ENCODE measurements at regions not wholly inside any gene's neighbourhood (a gene's known extent, or its start where the extent isn't known, plus 50 kb on each side); places are given as distances from the start of the nearest gene placed in this dataset.

- no peaks in the 10 kb centered on the region for H3K4me1 Mint-ChIP-seq
- no peak overlapping the region for H3K23ac ChIP-seq (ENCODE audit: insufficient read length, low read depth, low read length)
- no peaks in the 10 kb centered on the region for H3K9me3 ChIP-seq (ENCODE audit: control insufficient read depth, low read depth, low read length)
- peak overlapping the region; percentile 76 for H4K5ac ChIP-seq (ENCODE audit: insufficient read length, low read depth, low read length)
- H3K9ac ChIP-seq (ENCODE audit: extremely low read depth, insufficient read length, low read length): no peak overlapping the region
- H3T11ph ChIP-seq (ENCODE audit: low read length): no peak overlapping the region
- H2AK5ac ChIP-seq (ENCODE audit: insufficient read length, low read length): no peak overlapping the region
- no peaks in the 10 kb centered on the region for H3K79me1 ChIP-seq (ENCODE audit: insufficient read depth, low read depth, low read length, poor library complexity, severe bottlenecking)
- H2BK5ac ChIP-seq (ENCODE audit: insufficient read length, low read length): no peak overlapping the region
- no peak overlapping the region for H2AFZ ChIP-seq (ENCODE audit: low read length)
- no peak overlapping the region; the same call in 1 of the 2 replicates for H3K14ac ChIP-seq (ENCODE audit: insufficient read depth, low read length)
- H2BK12ac ChIP-seq (ENCODE audit: insufficient read length, low read depth, low read length): no peak overlapping the region
- no peak overlapping the region for H3K56ac ChIP-seq (ENCODE audit: insufficient read length, low read depth, low read length)
- no peak overlapping the region for H3K18ac ChIP-seq (ENCODE audit: insufficient read length, low read depth, low read length)
- no peak overlapping the region for H4K91ac ChIP-seq (ENCODE audit: insufficient read length, low read depth, low read length)
- H4K20me1 ChIP-seq (ENCODE audit: control insufficient read depth, insufficient read depth, insufficient read length): no peaks in the 10 kb centered on the region
- peak overlapping the region; percentile 3; the same call in 1 of the 2 replicates for H2BK15ac ChIP-seq (ENCODE audit: low read depth, low read length)
- WGBS (ENCODE audit: extremely low coverage, insufficient read length, low lambda C conversion rate): no CpG with 5 or more reads among the region's 6 CpGs
- H3K4ac ChIP-seq (ENCODE audit: low read depth, low read length): no peak overlapping the region
- H3K4me1 ChIP-seq (ENCODE audit: insufficient read depth, low read length): no peaks in the 10 kb centered on the region
- H3K27me3 ChIP-seq (ENCODE audit: insufficient read depth, low read length): no peaks in the 10 kb centered on the region
- no peaks in the 10 kb centered on the region for H3K79me2 ChIP-seq (ENCODE audit: insufficient read depth, low read length)
- H4K8ac ChIP-seq (replicated peaks; ENCODE audit: insufficient read length, low read depth, low read length): no peak overlapping the region
- H3K27me3 Mint-ChIP-seq (ENCODE audit: low read depth): no peaks in the 10 kb centered on the region
- peaks cover 15 to 19% of the 10 kb centered on the region in 2 experiments for H3K9me3 Mint-ChIP-seq
- peaks cover 3 to 15% (median 3%) of the 10 kb centered on the region in 3 experiments; a peak in 4 of 7 replicates for H3K36me3 Mint-ChIP-seq (ENCODE audit: insufficient read depth in 1 of 3, low read depth in 3 of 3)
- no peak overlapping the region for H3K27ac ChIP-seq (ENCODE audit: insufficient read length, low read depth, low read length)
- H3K23me2 ChIP-seq (ENCODE audit: insufficient read length, low read depth, low read length, poor library complexity, severe bottlenecking): no peaks in the 10 kb centered on the region
- no peak overlapping the region for H2BK120ac ChIP-seq (ENCODE audit: low read depth, low read length, poor library complexity, severe bottlenecking)
- TF ChIP-seq, protein P1, sequence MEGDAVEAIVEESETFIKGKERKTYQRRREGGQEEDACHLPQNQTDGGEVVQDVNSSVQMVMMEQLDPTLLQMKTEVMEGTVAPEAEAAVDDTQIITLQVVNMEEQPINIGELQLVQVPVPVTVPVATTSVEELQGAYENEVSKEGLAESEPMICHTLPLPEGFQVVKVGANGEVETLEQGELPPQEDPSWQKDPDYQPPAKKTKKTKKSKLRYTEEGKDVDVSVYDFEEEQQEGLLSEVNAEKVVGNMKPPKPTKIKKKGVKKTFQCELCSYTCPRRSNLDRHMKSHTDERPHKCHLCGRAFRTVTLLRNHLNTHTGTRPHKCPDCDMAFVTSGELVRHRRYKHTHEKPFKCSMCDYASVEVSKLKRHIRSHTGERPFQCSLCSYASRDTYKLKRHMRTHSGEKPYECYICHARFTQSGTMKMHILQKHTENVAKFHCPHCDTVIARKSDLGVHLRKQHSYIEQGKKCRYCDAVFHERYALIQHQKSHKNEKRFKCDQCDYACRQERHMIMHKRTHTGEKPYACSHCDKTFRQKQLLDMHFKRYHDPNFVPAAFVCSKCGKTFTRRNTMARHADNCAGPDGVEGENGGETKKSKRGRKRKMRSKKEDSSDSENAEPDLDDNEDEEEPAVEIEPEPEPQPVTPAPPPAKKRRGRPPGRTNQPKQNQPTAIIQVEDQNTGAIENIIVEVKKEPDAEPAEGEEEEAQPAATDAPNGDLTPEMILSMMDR (conservative IDR thresholded peaks at IDR 0.05): no peak
- H3K27ac Mint-ChIP-seq: no peak overlapping the region
- no peak for DNase-seq
- H3K4me2 ChIP-seq (ENCODE audit: insufficient read depth, insufficient read length, low read length): no peak overlapping the region
- H2BK20ac ChIP-seq (ENCODE audit: low read depth, low read length, poor library complexity, severe bottlenecking): no peak overlapping the region
- no peak overlapping the region for H3K4me3 Mint-ChIP-seq
Measured at GRCh38 chr1:70805641-70806040, 242.0 kb downstream of the PTGER3 start.

Data from H9 (cell line).